ENCODE measurements at regions not wholly inside any gene's neighbourhood (a gene's known extent, or its start where the extent isn't known, plus 50 kb on each side); places are given as distances from the start of the nearest gene placed in this dataset.

GRCh38 chr9:115964710-115965347, 188.8 kb upstream of the PAPPA start:
- H3K4me3 ChIP-seq (ENCODE audit: control insufficient read depth, low read depth, low read length), result no peak overlapping the region
- no peak for DNase-seq (ENCODE audit: low read depth)
- TF ChIP-seq, protein P1, sequence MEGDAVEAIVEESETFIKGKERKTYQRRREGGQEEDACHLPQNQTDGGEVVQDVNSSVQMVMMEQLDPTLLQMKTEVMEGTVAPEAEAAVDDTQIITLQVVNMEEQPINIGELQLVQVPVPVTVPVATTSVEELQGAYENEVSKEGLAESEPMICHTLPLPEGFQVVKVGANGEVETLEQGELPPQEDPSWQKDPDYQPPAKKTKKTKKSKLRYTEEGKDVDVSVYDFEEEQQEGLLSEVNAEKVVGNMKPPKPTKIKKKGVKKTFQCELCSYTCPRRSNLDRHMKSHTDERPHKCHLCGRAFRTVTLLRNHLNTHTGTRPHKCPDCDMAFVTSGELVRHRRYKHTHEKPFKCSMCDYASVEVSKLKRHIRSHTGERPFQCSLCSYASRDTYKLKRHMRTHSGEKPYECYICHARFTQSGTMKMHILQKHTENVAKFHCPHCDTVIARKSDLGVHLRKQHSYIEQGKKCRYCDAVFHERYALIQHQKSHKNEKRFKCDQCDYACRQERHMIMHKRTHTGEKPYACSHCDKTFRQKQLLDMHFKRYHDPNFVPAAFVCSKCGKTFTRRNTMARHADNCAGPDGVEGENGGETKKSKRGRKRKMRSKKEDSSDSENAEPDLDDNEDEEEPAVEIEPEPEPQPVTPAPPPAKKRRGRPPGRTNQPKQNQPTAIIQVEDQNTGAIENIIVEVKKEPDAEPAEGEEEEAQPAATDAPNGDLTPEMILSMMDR (IDR thresholded peaks at IDR 0.05; ENCODE audit: control insufficient read depth, insufficient read depth, low read depth, low read length, missing control alignments), result no peak

- H3K4me3 ChIP-seq (ENCODE audit: control insufficient read depth, low read depth, low read length), result no peak overlapping the region
- TF ChIP-seq, protein P1 (IDR thresholded peaks at IDR 0.05; ENCODE audit: control insufficient read depth, insufficient read depth, low read depth, low read length, missing control alignments), result no peak
- DNase-seq (ENCODE audit: low read depth), result no peak
These were observed 186.9 kb upstream of the PAPPA start for GRCh38 chr9:115966660-115967059.

DNA sequence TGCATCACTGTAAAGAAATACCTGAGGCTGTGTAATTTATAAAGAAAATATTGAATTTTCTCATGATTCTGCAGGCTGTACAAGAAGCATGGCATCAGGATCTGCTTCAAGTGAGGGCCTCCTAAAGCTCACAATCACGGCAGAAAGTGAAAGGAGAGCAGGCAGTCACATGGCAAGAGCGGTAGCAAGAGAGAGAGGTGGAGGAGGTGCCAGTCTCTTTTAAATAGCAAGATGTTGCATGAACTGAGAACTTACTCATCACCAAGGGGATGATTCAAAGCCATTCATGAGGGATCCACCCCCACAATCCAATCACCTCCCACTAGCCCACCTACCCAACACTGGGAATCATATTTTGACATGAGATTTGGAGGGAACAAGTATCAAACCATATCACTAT, 184.5 kb upstream of the PAPPA start:
- DNase-seq (ENCODE audit: low read depth), result no peak
- no peak overlapping the region for H3K4me3 ChIP-seq (ENCODE audit: control insufficient read depth, low read depth, low read length)
- TF ChIP-seq, protein P1 (IDR thresholded peaks at IDR 0.05; ENCODE audit: control insufficient read depth, insufficient read depth, low read depth, low read length, missing control alignments), result no peak

- DNase-seq (ENCODE audit: low read depth), result no peak
- TF ChIP-seq, protein P1 (IDR thresholded peaks at IDR 0.05; ENCODE audit: control insufficient read depth, insufficient read depth, low read depth, low read length, missing control alignments), result no peak
- H3K4me3 ChIP-seq (ENCODE audit: control insufficient read depth, low read depth, low read length), result no peak overlapping the region
These were observed 181.2 kb upstream of the PAPPA start for GRCh38 chr9:115972362-115972761.

GRCh38 chr9:115972843-115973595, 180.6 kb upstream of the PAPPA start:
- no peak overlapping the region for H3K4me3 ChIP-seq (ENCODE audit: control insufficient read depth, low read depth, low read length)
- TF ChIP-seq, protein P1 (IDR thresholded peaks at IDR 0.05; ENCODE audit: control insufficient read depth, insufficient read depth, low read depth, low read length, missing control alignments), result no peak
- no peak for DNase-seq (ENCODE audit: low read depth)

GRCh38 chr9:115976781-115977180, 176.8 kb upstream of the PAPPA start:
- TF ChIP-seq, protein P1 (IDR thresholded peaks at IDR 0.05; ENCODE audit: control insufficient read depth, insufficient read depth, low read depth, low read length, missing control alignments), result no peak
- no peak for DNase-seq (ENCODE audit: low read depth)
- H3K4me3 ChIP-seq (ENCODE audit: control insufficient read depth, low read depth, low read length), result no peak overlapping the region

Measured in AG09309 (cell line).